ENCODE measurements at regions not wholly inside any gene's neighbourhood (a gene's known extent, or its start where the extent isn't known, plus 50 kb on each side); places are given as distances from the start of the nearest gene placed in this dataset.

- H3K4me1 ChIP-seq (ENCODE audit: control insufficient read depth, insufficient read depth, low read length, unreplicated experiment): peaks cover 11% of the 10 kb centered on the region
- no peaks in the 10 kb centered on the region for H3K27me3 ChIP-seq (ENCODE audit: insufficient read depth, low read length)
- H2AFZ ChIP-seq (ENCODE audit: low read length, unreplicated experiment): no peak overlapping the region
- H3K79me2 ChIP-seq (ENCODE audit: control insufficient read depth, insufficient read depth, low read length, unreplicated experiment): no peaks in the 10 kb centered on the region
- no peak overlapping the region for H3K4me3 ChIP-seq (ENCODE audit: low read depth, low read length)
- H3K27ac ChIP-seq (ENCODE audit: low read depth, low read length): no peak overlapping the region
- no peaks in the 10 kb centered on the region for H3K36me3 ChIP-seq (ENCODE audit: insufficient read depth, low read length)
These were observed 84.5 kb upstream of the TANK start for GRCh38 chr2:161075701-161076100.

- peaks cover 11% of the 10 kb centered on the region for H3K4me1 ChIP-seq (ENCODE audit: control insufficient read depth, insufficient read depth, low read length, unreplicated experiment)
- H3K27ac ChIP-seq (ENCODE audit: low read depth, low read length): peak overlapping the region; percentile 56; the same call in 1 of the 2 replicates
- no peak overlapping the region for H3K4me3 ChIP-seq (ENCODE audit: low read depth, low read length)
- H3K79me2 ChIP-seq (ENCODE audit: control insufficient read depth, insufficient read depth, low read length, unreplicated experiment): no peaks in the 10 kb centered on the region
- peak overlapping the region; percentile 22 for H2AFZ ChIP-seq (ENCODE audit: low read length, unreplicated experiment)
- H3K36me3 ChIP-seq (ENCODE audit: insufficient read depth, low read length): no peaks in the 10 kb centered on the region
- H3K27me3 ChIP-seq (ENCODE audit: insufficient read depth, low read length): no peaks in the 10 kb centered on the region
These were observed 83.3 kb upstream of the TANK start for GRCh38 chr2:161076936-161077335.

- H2AFZ ChIP-seq (ENCODE audit: low read length, unreplicated experiment): peak overlapping the region; percentile 22
- peaks cover 11% of the 10 kb centered on the region for H3K4me1 ChIP-seq (ENCODE audit: control insufficient read depth, insufficient read depth, low read length, unreplicated experiment)
- H3K27me3 ChIP-seq (ENCODE audit: insufficient read depth, low read length): no peaks in the 10 kb centered on the region
- no peaks in the 10 kb centered on the region for H3K36me3 ChIP-seq (ENCODE audit: insufficient read depth, low read length)
- H3K4me3 ChIP-seq (ENCODE audit: low read depth, low read length): no peak overlapping the region
- H3K27ac ChIP-seq (ENCODE audit: low read depth, low read length): peak overlapping the region; percentile 56; the same call in 1 of the 2 replicates
- no peaks in the 10 kb centered on the region for H3K79me2 ChIP-seq (ENCODE audit: control insufficient read depth, insufficient read depth, low read length, unreplicated experiment)
These were observed 82.6 kb upstream of the TANK start for GRCh38 chr2:161077367-161078210.

DNA sequence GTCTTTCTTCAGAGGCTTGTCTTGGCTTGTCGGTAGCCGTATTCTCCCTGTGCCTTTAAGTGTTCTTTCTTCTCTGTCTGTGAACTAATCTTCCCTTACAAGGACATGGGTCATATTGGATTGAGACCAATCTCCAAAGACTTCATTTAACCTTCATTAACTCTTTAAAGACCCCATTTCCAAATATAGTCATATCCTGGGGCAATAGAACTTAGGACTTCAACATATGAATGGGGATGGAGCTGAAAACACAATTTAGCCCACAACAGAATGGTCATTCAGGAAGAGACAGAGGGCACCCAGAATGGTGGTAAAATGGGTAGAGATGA lies 82.1 kb upstream of the TANK start:
- H2AFZ ChIP-seq (ENCODE audit: low read length, unreplicated experiment): no peak overlapping the region

GRCh38 chr2:161085149-161085548 lies 75.1 kb upstream of the TANK start:
- H2AFZ ChIP-seq (ENCODE audit: low read length, unreplicated experiment): no peak overlapping the region
- no peaks in the 10 kb centered on the region for H3K27me3 ChIP-seq (ENCODE audit: insufficient read depth, low read length)
- H3K79me2 ChIP-seq (ENCODE audit: control insufficient read depth, insufficient read depth, low read length, unreplicated experiment): no peaks in the 10 kb centered on the region
- H3K27ac ChIP-seq (ENCODE audit: low read depth, low read length): no peak overlapping the region
- H3K36me3 ChIP-seq (ENCODE audit: insufficient read depth, low read length): no peaks in the 10 kb centered on the region
- no peaks in the 10 kb centered on the region for H3K4me1 ChIP-seq (ENCODE audit: control insufficient read depth, insufficient read depth, low read length, unreplicated experiment)
- H3K4me3 ChIP-seq (ENCODE audit: low read depth, low read length): no peak overlapping the region

More for the DNA sequence above, 82.1 kb upstream of the TANK start:
- Histone ChIP-seq H3K4me1 (ENCODE audit: control insufficient read depth, insufficient read depth, low read length, unreplicated experiment) (peaks cover 11% of the 10 kb centered on the region), H3K79me2 (ENCODE audit: control insufficient read depth, insufficient read depth, low read length, unreplicated experiment) (no peaks in the 10 kb centered on the region), H3K4me3 (ENCODE audit: low read depth, low read length) (no peak overlapping the region), H3K27ac (ENCODE audit: low read depth, low read length) (no peak overlapping the region), H3K36me3 (ENCODE audit: insufficient read depth, low read length) (no peaks in the 10 kb centered on the region), H3K27me3 (ENCODE audit: insufficient read depth, low read length) (no peaks in the 10 kb centered on the region)

GRCh38 chr2:161088658-161089350 lies 71.4 kb upstream of the TANK start:
- Histone ChIP-seq H3K27ac (ENCODE audit: low read depth, low read length) (no peak overlapping the region), H2AFZ (ENCODE audit: low read length, unreplicated experiment) (no peak overlapping the region), H3K27me3 (ENCODE audit: insufficient read depth, low read length) (no peaks in the 10 kb centered on the region), H3K79me2 (ENCODE audit: control insufficient read depth, insufficient read depth, low read length, unreplicated experiment) (no peaks in the 10 kb centered on the region), H3K36me3 (ENCODE audit: insufficient read depth, low read length) (no peaks in the 10 kb centered on the region), H3K4me3 (ENCODE audit: low read depth, low read length) (no peak overlapping the region), H3K4me1 (ENCODE audit: control insufficient read depth, insufficient read depth, low read length, unreplicated experiment) (no peaks in the 10 kb centered on the region)

DNA sequence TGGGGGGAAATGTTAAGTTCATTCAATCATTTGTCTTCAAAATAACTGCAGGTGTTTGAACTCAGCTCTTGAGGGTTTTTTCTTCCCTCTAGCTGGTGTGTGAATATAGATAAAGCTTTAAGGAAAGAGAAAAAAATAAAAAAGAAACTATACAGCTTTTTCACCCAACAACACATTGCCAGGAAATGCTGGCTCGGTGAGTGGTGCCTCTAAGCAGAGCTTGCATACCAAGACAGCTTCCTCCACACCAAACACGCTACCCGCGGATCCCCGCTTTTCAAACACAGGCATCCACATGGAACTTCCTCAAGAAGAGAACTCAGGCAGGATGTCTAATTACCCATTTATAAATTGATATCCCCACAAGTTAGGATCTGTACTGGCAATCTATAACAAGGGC lies 69.8 kb upstream of the TANK start:
- no peaks in the 10 kb centered on the region for H3K79me2 ChIP-seq (ENCODE audit: control insufficient read depth, insufficient read depth, low read length, unreplicated experiment)
- H3K4me3 ChIP-seq (ENCODE audit: low read depth, low read length): no peak overlapping the region
- no peaks in the 10 kb centered on the region for H3K36me3 ChIP-seq (ENCODE audit: insufficient read depth, low read length)
- no peak overlapping the region for H2AFZ ChIP-seq (ENCODE audit: low read length, unreplicated experiment)
- H3K4me1 ChIP-seq (ENCODE audit: control insufficient read depth, insufficient read depth, low read length, unreplicated experiment): no peaks in the 10 kb centered on the region
- H3K27ac ChIP-seq (ENCODE audit: low read depth, low read length): no peak overlapping the region
- no peaks in the 10 kb centered on the region for H3K27me3 ChIP-seq (ENCODE audit: insufficient read depth, low read length)

GRCh38 chr2:161095314-161095713 lies 64.9 kb upstream of the TANK start:
- H3K79me2 ChIP-seq (ENCODE audit: control insufficient read depth, insufficient read depth, low read length, unreplicated experiment): no peaks in the 10 kb centered on the region
- H2AFZ ChIP-seq (ENCODE audit: low read length, unreplicated experiment): no peak overlapping the region

GRCh38 chr2:161096336-161096735 lies 63.9 kb upstream of the TANK start:
- Histone ChIP-seq H3K4me3 (ENCODE audit: low read depth, low read length) (no peak overlapping the region), H3K36me3 (ENCODE audit: insufficient read depth, low read length) (no peaks in the 10 kb centered on the region), H3K79me2 (ENCODE audit: control insufficient read depth, insufficient read depth, low read length, unreplicated experiment) (no peaks in the 10 kb centered on the region), H3K27ac (ENCODE audit: low read depth, low read length) (no peak overlapping the region), H2AFZ (ENCODE audit: low read length, unreplicated experiment) (peak overlapping the region; percentile 0), H3K27me3 (ENCODE audit: insufficient read depth, low read length) (no peaks in the 10 kb centered on the region), H3K4me1 (ENCODE audit: control insufficient read depth, insufficient read depth, low read length, unreplicated experiment) (peaks cover 4% of the 10 kb centered on the region)

More at GRCh38 chr2:161095314-161095713, 64.9 kb upstream of the TANK start:
- Histone ChIP-seq H3K27me3 (ENCODE audit: insufficient read depth, low read length) (no peaks in the 10 kb centered on the region), H3K36me3 (ENCODE audit: insufficient read depth, low read length) (no peaks in the 10 kb centered on the region), H3K4me3 (ENCODE audit: low read depth, low read length) (no peak overlapping the region), H3K27ac (ENCODE audit: low read depth, low read length) (no peak overlapping the region), H3K4me1 (ENCODE audit: control insufficient read depth, insufficient read depth, low read length, unreplicated experiment) (peaks cover 4% of the 10 kb centered on the region)

- Histone ChIP-seq H3K4me1 (ENCODE audit: control insufficient read depth, insufficient read depth, low read length, unreplicated experiment) (peaks cover 4% of the 10 kb centered on the region), H3K36me3 (ENCODE audit: insufficient read depth, low read length) (no peaks in the 10 kb centered on the region), H2AFZ (ENCODE audit: low read length, unreplicated experiment) (no peak overlapping the region), H3K4me3 (ENCODE audit: low read depth, low read length) (no peak overlapping the region), H3K79me2 (ENCODE audit: control insufficient read depth, insufficient read depth, low read length, unreplicated experiment) (no peaks in the 10 kb centered on the region), H3K27ac (ENCODE audit: low read depth, low read length) (no peak overlapping the region), H3K27me3 (ENCODE audit: insufficient read depth, low read length) (no peaks in the 10 kb centered on the region)
These were observed 63.1 kb upstream of the TANK start for GRCh38 chr2:161097157-161097556.

Data from ACC112 (cell line).